Motor neuron (in vitro differentiated cells): ENCODE measurements at regions not wholly inside any gene's neighbourhood (a gene's known extent, or its start where the extent isn't known, plus 50 kb on each side); places are given as distances from the start of the nearest gene placed in this dataset.
"Not testable (repeated sequence)": the region's sequence is repeated elsewhere in the genome, so short reads cannot be mapped to it uniquely, and the experiment has no call there.

Experiments
- ATAC-seq, 8 experiments: fragments of 200-7000 bp; cut with Tn5 transposase; replicated peaks in 6 of 8; 2 replicates each; pipeline ENCODE4 v1.8.0; 2021; ENCODE audit warnings: mild to moderate bottlenecking in 8 of 8, moderate library complexity in 8 of 8
- H3K27ac ChIP-seq, 2 donors: fragments of 250-450 bp; sonication (Bioruptor Pico); 2 replicates each; pipeline ENCODE4 v1.9.0; 2021; ENCODE audit warnings: antibody characterized with exemption in 2 of 2, mild to moderate bottlenecking in 2 of 2, moderate library complexity in 1 of 2
- H3K4me1 ChIP-seq, 2 donors: fragments of 250-450 bp; sonication (Bioruptor Pico); replicated peaks in 1 of 2; 2 replicates each; pipeline ENCODE4 v1.6.1; 2021; ENCODE audit warnings: antibody characterized with exemption in 2 of 2, mild to moderate bottlenecking in 2 of 2, moderate library complexity in 1 of 2
- H3K4me3 ChIP-seq, 5 donors: fragments of 250-450 bp; sonication (Bioruptor Pico); 2 replicates each; pipeline ENCODE4 v1.9.0; 2021; ENCODE audit warnings: antibody characterized with exemption in 5 of 5, mild to moderate bottlenecking in 5 of 5, moderate library complexity in 4 of 5
- WGBS, 10 experiments: fragments of 450-650 bp; shearing (Covaris generic); methylation state at CpG; one replicate each; pipeline ENCODE4 v1.0.0; 2022; 5-methylcytosine and 5-hydroxymethylcytosine counted together
- in situ Hi-C, 9 experiments: fragments of 400-800 bp; cut with MboI; loops; one replicate each; pipeline ENCODE4 v1.15.0; 2021; ENCODE audit warnings: low sequenced_read_pairs in 9 of 9, low pct_unique_long_range_greater_than_20kb in 2 of 9; ENCODE audit not compliant: unreplicated experiment in 9 of 9

DNA sequence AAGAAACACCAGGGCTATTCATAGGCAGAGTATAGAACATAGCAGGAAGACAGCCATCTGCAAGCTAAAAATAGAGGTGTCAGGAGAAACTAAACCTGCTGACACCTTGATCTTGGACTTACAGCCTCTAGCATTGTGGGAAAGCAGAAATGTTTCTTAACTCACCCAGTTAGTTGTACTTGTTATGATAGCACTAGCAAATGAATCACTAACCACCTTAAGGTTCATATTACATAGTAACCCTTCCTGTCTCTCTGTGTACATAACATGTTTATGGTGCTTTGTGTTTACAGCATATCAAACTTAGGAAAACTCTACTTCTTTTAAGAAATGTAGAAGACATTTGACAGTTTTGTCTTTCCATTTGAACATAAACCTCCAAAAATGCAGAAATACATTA is 1031.3 kb downstream of the FSCB start:
- H3K27ac ChIP-seq: no peak overlapping the region

DNA sequence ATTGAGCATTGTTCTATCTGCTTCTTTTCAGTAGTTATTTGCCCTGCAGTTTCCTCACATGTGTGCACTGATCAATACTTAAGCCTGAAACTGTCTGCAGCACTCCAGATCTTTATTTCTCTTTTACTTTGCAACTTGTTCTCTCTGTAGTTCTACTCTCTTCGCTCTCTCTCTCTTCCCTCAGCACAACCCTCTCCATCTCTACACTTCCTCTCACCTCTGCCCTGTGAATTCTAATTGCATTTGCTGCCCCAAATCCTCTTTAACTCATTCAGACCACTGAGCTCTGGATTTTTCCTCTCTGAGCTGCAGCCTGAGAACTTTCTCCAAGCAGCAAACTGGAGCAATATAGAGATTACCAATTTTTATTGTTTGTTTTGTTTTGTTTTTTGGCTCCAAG is 1035.5 kb downstream of the FSCB start:
- Histone ChIP-seq H3K4me3 (no peak overlapping the region), H3K27ac (no peak overlapping the region), H3K4me1 (no peaks in the 10 kb centered on the region)
- in situ Hi-C loops: no loop called here
- no peak for ATAC-seq
- WGBS, 10 experiments: 0 to 100% (median 52%) methylated on average over 1 of the region's 1 CpG; no CpG with 5 or more reads in 2 of the 10 experiments

More for the DNA sequence above, 1031.3 kb downstream of the FSCB start:
- in situ Hi-C loops: no loop called here
- no peak for ATAC-seq
- Histone ChIP-seq H3K4me1 (peaks cover 0 to 7% of the 10 kb centered on the region in 2 donors), H3K4me3 (no peak overlapping the region)

DNA sequence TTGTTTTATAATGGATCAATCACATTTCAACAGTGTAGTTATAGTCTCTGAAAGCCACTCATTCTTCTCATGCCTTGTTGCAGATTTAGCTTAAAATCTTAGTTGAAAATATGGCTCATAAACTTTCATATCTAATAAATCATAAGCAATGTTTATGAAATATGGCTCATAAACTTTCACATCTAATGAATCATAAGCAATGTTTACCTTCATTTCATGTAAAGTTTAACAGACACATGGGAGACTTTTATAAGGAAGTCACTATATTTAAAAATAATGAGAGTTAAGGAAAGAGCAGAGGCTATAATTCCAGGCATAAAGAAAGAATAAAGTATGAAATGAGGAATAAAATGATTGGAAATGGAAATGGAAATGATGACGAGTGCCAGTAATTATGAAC is 1042.1 kb downstream of the FSCB start:
- Histone ChIP-seq H3K4me3 (no peak overlapping the region), H3K27ac (no peak overlapping the region), H3K4me1 (no peaks in the 10 kb centered on the region)
- ATAC-seq: no peak
- in situ Hi-C loops: no loop called here
- WGBS, 10 experiments: 0 to 100% (median 64%) methylated on average over 1 of the region's 1 CpG

DNA sequence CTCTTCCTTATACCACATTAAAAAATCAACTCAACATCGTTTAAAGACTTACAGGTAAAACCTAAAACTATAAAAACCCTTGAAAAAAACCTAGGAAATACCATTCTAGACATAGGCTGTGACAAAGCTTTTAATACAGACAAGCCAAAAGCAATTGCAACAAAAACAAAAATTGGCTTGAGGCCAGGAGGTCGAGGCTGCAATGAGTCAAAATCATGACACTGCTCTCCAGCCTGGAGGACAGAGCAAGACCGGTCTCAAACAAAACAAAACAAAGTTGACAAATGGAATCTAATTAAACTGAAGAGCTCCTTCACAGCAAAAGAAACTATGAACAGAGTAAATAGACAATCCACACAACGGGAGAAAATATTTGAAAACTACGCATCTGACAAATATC is 1057.8 kb downstream of the FSCB start:
- no peak for ATAC-seq
- in situ Hi-C loops: no loop called here
- WGBS, 10 experiments: 30 to 89% (median 78%) methylated on average over 1 to 5 of the region's 5 CpGs
- Histone ChIP-seq H3K4me1 (no peaks in the 10 kb centered on the region), H3K27ac (no peak overlapping the region), H3K4me3 (no peak overlapping the region)

DNA sequence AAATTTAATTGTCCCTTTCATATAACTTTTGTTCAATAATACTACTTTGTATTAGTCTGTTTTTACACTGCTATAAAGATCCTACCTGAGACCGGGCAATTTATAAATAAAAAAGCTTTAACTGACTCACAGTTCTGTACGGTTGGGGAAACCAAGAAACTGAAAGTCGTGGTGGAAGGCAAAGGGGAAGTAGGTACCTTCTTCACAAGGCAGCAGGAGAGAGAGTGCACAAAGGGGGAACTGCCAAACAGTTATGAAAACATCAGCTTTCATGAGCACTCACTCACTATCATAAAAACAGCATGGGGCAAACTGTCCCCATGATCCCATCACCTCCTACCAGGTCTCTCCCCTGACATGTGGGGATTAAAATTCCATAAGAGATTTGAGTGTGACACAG is 1069.0 kb downstream of the FSCB start:
- ATAC-seq: no peak
- 0 to 100% (median 74%) methylated on average over 1 to 3 of the region's 3 CpGs; no CpG with 5 or more reads in 1 of the 10 experiments for WGBS, 10 experiments
- Histone ChIP-seq H3K4me1 (no peaks in the 10 kb centered on the region), H3K4me3 (no peak overlapping the region), H3K27ac (no peak overlapping the region)
- in situ Hi-C loops: no loop called here

DNA sequence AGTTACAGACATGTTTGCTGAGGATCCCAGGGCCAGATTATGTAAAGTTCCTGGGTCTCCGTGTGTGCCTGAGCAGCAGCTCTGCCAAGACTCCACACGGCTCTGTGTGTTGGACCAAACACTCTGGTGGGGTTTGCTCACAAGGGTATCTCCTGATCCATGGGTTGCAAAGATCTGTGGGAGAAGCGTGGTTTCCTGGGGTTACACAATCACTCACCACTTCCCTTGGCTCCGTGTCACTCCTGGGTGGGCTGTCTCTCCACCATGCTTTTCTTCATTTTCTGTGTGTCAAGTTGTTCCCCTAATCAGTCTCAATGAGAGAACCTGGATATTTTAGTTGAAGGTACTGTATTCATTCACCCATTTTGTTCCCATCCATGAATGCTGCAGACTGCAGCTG is 1088.8 kb downstream of the FSCB start:
- 0 to 100% (median 96%) methylated on average over 1 to 2 of the region's 4 CpGs; no CpG with 5 or more reads in 4 of the 10 experiments for WGBS, 10 experiments
- no peak overlapping the region for H3K4me3 ChIP-seq
- no peaks in the 10 kb centered on the region for H3K4me1 ChIP-seq
- no peak overlapping the region for H3K27ac ChIP-seq
- in situ Hi-C loops: no loop called here
- no peak for ATAC-seq

DNA sequence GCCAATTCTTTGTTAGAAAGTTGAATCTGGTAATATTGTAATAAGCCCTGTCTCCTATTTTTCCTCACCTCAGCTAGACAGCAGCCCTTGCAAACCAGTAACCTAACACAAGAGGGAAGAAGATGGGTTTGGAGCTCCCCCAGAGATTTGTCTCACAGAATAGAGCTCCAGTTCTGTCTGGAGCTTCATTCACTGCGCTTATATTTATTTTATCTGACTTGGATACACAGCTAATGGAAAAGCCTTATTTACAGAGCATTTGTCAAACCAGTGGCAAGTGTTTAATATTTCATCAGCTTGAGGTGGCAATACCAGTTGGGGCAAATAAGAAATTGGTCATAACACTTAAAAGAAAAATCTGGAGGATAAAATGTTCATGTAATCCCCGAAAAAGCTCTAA is 1094.0 kb downstream of the FSCB start:
- 0 to 100% (median 82%) methylated on average over 1 to 2 of the region's 2 CpGs for WGBS, 10 experiments
- Histone ChIP-seq H3K4me1 (no peaks in the 10 kb centered on the region), H3K4me3 (no peak overlapping the region), H3K27ac (no peak overlapping the region)
- in situ Hi-C loops: no loop called here
- peak in 1 of 8 experiments; percentile 70 for ATAC-seq

DNA sequence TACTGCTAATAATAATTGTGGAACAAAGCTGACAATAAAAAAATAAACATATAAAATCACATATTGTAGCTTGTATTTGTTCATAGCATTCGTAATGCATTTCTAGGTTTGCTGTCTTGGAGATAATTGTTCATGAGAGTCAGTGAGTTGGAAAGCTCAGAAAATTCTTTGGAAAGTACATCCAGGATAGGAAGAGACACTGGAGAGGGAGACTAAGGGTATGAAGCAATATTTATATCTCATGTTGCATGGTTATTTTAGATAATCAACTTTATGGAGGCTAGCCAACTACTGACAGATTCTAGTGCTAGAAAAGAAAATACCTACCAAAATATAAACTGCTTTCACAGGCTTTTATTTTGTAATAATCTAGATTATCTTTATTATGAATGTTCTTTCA is 1095.2 kb downstream of the FSCB start:
- H3K4me3 ChIP-seq: no peak overlapping the region
- in situ Hi-C loops: no loop called here
- no peak overlapping the region for H3K27ac ChIP-seq
- WGBS, 10 experiments: 20 to 100% (median 80%) methylated on average over 1 of the region's 1 CpG; no CpG with 5 or more reads in 3 of the 10 experiments
- H3K4me1 ChIP-seq: no peaks in the 10 kb centered on the region
- ATAC-seq: peak in 1 of 8 experiments; percentile 37

DNA sequence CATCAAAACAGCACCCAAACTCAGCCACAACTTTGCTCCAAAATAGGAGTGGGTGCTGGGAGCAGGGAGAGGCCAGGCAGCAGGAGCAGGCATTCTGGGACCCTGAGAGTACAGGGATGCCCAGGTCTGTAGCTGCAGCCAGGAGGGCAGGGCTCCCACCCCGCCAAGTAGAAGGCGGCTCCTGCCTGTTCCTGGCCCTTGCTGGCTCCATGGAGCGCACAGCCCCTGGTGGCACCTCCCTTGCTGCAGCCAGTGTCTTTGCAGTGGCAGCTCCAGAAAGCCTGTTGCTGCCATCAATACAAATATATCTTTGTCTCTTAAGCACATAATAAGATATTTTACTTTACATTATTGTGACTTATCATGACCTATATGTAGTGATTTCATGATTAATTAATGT is 1096.5 kb downstream of the FSCB start:
- no peaks in the 10 kb centered on the region for H3K4me1 ChIP-seq
- no peak overlapping the region for H3K4me3 ChIP-seq
- ATAC-seq: no peak
- WGBS, 10 experiments: 17 to 67% (median 20%) methylated on average over 1 to 3 of the region's 3 CpGs; no CpG with 5 or more reads in 7 of the 10 experiments
- H3K27ac ChIP-seq: no peak overlapping the region
- in situ Hi-C loops: no loop called here

DNA sequence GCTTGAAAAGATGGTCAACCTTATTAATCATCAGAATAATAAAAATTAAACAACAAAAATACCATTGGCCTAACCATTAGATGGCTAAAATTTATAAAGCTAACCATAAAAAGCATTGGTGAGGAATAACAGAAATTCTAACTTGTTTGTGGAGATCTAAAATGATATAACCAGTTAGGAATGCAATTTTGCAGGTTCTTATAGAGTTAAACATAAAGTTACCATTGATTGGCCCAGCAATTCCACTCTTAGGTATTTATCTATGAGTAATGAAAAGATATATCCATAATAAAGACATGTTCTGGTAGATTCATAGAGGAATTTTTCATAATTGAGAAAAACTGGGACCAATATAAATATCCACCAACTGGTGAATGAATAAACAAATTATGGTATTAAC is 1098.6 kb downstream of the FSCB start:
- Histone ChIP-seq H3K27ac (no peak overlapping the region), H3K4me1 (no peaks in the 10 kb centered on the region), H3K4me3 (no peak overlapping the region)
- in situ Hi-C loops: no loop called here
- no peak for ATAC-seq

DNA sequence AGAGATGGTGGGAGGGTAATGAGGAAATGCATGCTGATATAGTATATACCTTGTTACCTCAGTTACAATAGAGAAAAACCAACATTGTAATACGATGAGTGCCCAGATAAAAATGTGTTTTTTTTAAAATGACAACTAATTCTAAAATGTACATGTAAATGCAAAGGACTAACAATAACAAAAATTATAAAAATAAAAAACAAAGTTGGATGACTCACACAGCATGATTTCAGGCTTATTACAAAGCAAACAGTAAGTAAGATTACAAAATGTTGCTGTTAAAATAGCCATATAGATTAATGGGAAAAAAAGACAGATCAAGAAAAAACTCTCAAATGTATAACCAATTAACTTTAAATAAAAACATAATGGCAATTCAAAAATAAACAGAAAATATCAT is 1099.4 kb downstream of the FSCB start:
- Histone ChIP-seq H3K4me1 (no peaks in the 10 kb centered on the region), H3K4me3 (no peak overlapping the region), H3K27ac (no peak overlapping the region)
- in situ Hi-C loops: no loop called here
- ATAC-seq: no peak
- WGBS, 10 experiments: 7 to 100% (median 83%) methylated on average over 1 of the region's 1 CpG

DNA sequence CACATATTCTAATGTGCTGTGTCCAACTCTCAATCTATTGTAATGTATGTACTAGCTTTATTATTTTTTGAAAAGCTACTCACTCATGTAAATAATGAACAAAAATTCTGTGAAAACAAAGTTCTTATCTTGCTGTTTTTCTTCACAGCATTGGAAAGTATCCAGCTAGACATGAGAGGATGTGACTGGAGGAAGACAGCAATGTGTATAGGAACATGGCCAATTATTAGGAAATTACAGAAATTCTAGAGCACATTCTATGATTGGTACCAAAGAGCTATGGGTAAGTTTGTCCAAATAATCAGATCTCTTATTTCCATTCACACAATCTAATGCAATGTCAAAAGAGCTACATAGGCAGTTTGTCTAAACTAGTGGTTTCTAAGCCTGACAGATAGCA is 1100.2 kb downstream of the FSCB start:
- no peak overlapping the region for H3K4me3 ChIP-seq
- in situ Hi-C loops: no loop called here
- H3K4me1 ChIP-seq: no peaks in the 10 kb centered on the region
- no peak overlapping the region for H3K27ac ChIP-seq
- no peak for ATAC-seq

DNA sequence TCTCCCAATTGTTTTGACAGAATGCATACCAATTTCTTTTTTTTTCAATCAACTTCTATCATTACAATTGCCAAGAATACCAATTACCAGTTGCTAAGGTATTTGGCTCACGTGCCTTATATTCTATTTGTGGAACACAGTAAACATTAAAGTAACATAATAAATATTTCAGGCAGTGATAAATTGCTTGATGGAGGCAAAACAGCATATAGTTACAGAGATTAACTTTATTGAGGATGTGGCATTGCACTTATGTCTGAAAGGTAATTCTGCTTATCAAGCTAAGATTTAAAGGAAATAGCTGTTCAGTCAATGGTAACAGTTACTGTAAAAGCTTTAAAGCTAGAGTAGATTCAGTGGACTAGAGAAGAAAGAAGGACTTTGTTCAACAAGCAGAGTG is 1107.8 kb downstream of the FSCB start:
- no peak for ATAC-seq
- in situ Hi-C loops: no loop called here
- H3K27ac ChIP-seq: no peak overlapping the region
- no peak overlapping the region for H3K4me3 ChIP-seq
- 0 to 92% (median 71%) methylated on average over 1 of the region's 1 CpG; no CpG with 5 or more reads in 1 of the 10 experiments for WGBS, 10 experiments
- H3K4me1 ChIP-seq: no peaks in the 10 kb centered on the region

DNA sequence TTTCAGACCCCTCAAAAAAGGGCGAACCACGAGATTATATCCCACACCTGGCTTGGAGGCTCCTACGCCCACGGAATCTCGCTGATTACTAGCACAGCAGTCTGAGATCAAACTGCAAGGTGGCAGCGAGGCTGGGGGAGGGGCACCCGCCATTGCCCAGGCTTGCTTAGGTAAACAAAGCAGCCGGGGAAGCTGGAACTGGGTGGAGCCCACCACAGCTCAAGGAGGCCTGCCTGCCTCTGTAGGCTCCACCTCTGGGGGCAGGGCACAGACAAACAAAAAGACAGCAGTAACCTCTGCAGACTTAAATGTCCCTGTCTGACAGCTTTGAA is 1136.6 kb downstream of the FSCB start:
- H3K4me3 ChIP-seq, H3K27ac ChIP-seq, in situ Hi-C loops, H3K4me1 ChIP-seq, ATAC-seq: not testable (repeated sequence)
- WGBS, 10 experiments: 56 to 100% (median 90%) methylated on average over 2 to 5 of the region's 8 CpGs; no CpG with 5 or more reads in 7 of the 10 experiments
